IMR-90 (cell line): ENCODE measurements at regions not wholly inside any gene's neighbourhood (a gene's known extent, or its start where the extent isn't known, plus 50 kb on each side); places are given as distances from the start of the nearest gene placed in this dataset.

Experiments used
- ATAC-seq: fragments of 200-7000 bp; cut with Tn5 transposase; 2 replicates; pipeline ENCODE4 v1.9.1; 2020; ENCODE audit warnings: low read depth, mild to moderate bottlenecking, moderate library complexity
- BruUV-seq: library from RNA; stranded (reverse); fragments of 400-500 nt; replicated peaks from 2 replicates; lab custom pipeline; 2021; lab: Mats Ljungman, UMichigan
- CTCF ChIA-PET: fragments of 300-600 bp; formaldehyde crosslinking; extraction: SDS; loops from one replicate; lab custom pipeline; 2021; ENCODE audit warnings: antibody characterized with exemption; lab: Yijun Ruan, JAX
- POLR2A ChIA-PET: fragments of 300-600 bp; sonication (Branson Sonifier 250); formaldehyde crosslinking; loops from one replicate; lab custom pipeline; 2022; ENCODE audit warnings: antibody characterized with exemption; ENCODE audit not compliant: unreplicated experiment; lab: Charles Lee
- DNase-seq: peaks from one replicate; pipeline ENCODE4 v3.0.0; 2013
- H2AFZ ChIP-seq: replicated peaks from 2 replicates; pipeline ENCODE3; 2013; ENCODE audit warnings: low read length, mild to moderate bottlenecking; ENCODE audit not compliant: poor library complexity
- H2AK5ac ChIP-seq: 2 replicates; pipeline ENCODE4 v1.6.1; 2013; ENCODE audit warnings: low read depth, low read length, inconsistent platforms
- H2AK9ac ChIP-seq: replicated peaks from 2 replicates; pipeline ENCODE3; 2013; ENCODE audit warnings: mild to moderate bottlenecking, low read depth, low read length, moderate library complexity; ENCODE audit not compliant: poor library complexity
- H2BK120ac ChIP-seq: 2 replicates; pipeline ENCODE4 v1.6.1; 2013; ENCODE audit warnings: low read depth, low read length, inconsistent platforms
- H2BK15ac ChIP-seq: 3 replicates; pipeline ENCODE4 v1.6.1; 2013; ENCODE audit warnings: low read depth, low read length, inconsistent platforms
- H2BK20ac ChIP-seq: 2 replicates; pipeline ENCODE4 v1.6.1; 2013; ENCODE audit warnings: low read depth, mild to moderate bottlenecking, inconsistent platforms, low read length, moderate library complexity
- H2BK5ac ChIP-seq: 2 replicates; pipeline ENCODE4 v1.6.1; 2013; ENCODE audit warnings: mild to moderate bottlenecking, low read depth, low read length, inconsistent platforms; ENCODE audit not compliant: poor library complexity, severe bottlenecking
- H3K14ac ChIP-seq: replicated peaks from 2 replicates; pipeline ENCODE4 v1.6.1; 2013; ENCODE audit warnings: low read depth, low read length, inconsistent platforms
- H3K18ac ChIP-seq: 2 replicates; pipeline ENCODE4 v1.6.1; 2013; ENCODE audit warnings: low read depth, low read length, control low read depth
- H3K23ac ChIP-seq: 2 replicates; pipeline ENCODE4 v1.6.1; 2013; ENCODE audit warnings: low read depth, low read length, inconsistent platforms
- H3K27ac ChIP-seq: 2 replicates; pipeline ENCODE4 v1.5.1; 2013; ENCODE audit warnings: mild to moderate bottlenecking, control low read depth, low read length; ENCODE audit not compliant: insufficient read depth
- H3K27me3 ChIP-seq: 2 replicates; pipeline ENCODE4 v1.6.1; 2013; ENCODE audit warnings: low read length; ENCODE audit not compliant: control insufficient read depth, insufficient read depth
- H3K36me3 ChIP-seq: 2 replicates; pipeline ENCODE4 v1.6.1; 2013; ENCODE audit warnings: low read length, mixed read lengths; ENCODE audit not compliant: control insufficient read depth, insufficient read depth
- H3K4ac ChIP-seq: 2 replicates; pipeline ENCODE4 v1.6.1; 2013; ENCODE audit warnings: low read depth, low read length, inconsistent platforms
- H3K4me1 ChIP-seq: 2 replicates; pipeline ENCODE4 v1.6.1; 2013; ENCODE audit warnings: low read length, mixed read lengths; ENCODE audit not compliant: control insufficient read depth, insufficient read depth
- H3K4me2 ChIP-seq: 2 replicates; pipeline ENCODE4 v1.6.1; 2013; ENCODE audit warnings: low read depth, mild to moderate bottlenecking, control low read depth, low read length, moderate library complexity
- H3K4me3 ChIP-seq: 2 replicates; pipeline ENCODE4 v1.5.1; 2013; ENCODE audit warnings: low read depth, mild to moderate bottlenecking, control low read depth, low read length, moderate library complexity; ENCODE audit not compliant: insufficient read depth
- H3K56ac ChIP-seq: 2 replicates; pipeline ENCODE4 v1.6.1; 2013; ENCODE audit warnings: low read length, inconsistent platforms; ENCODE audit not compliant: insufficient read depth; ENCODE audit errors: extremely low read depth
- H3K79me1 ChIP-seq, 2 experiments: 2 replicates each; pipeline ENCODE4 v1.6.1; 2013; ENCODE audit warnings: low read length in 2 of 2, inconsistent platforms in 1 of 2, low read depth in 1 of 2
- H3K9ac ChIP-seq: 2 replicates; pipeline ENCODE4 v1.6.1; 2013; ENCODE audit warnings: low read depth, low read length, control low read depth
- H3K9me1 ChIP-seq: 2 replicates; pipeline ENCODE4 v1.6.1; 2013; ENCODE audit warnings: low read length, inconsistent platforms; ENCODE audit not compliant: insufficient read depth
- H3K9me3 ChIP-seq: 2 replicates; pipeline ENCODE4 v1.6.1; 2013; ENCODE audit warnings: low read length; ENCODE audit not compliant: control insufficient read depth, insufficient read depth
- H4K20me1 ChIP-seq: 2 replicates; pipeline ENCODE4 v1.6.1; 2013; ENCODE audit warnings: low read length, inconsistent platforms; ENCODE audit not compliant: insufficient read depth
- H4K5ac ChIP-seq: 2 replicates; pipeline ENCODE4 v1.6.1; 2013; ENCODE audit warnings: mild to moderate bottlenecking, low read depth, low read length, control low read depth
- H4K8ac ChIP-seq, 2 experiments: 2 replicates each; pipeline ENCODE4 v1.6.1; 2013; ENCODE audit warnings: low read depth in 2 of 2, low read length in 2 of 2, control low read depth in 1 of 2, inconsistent platforms in 1 of 2
- H4K91ac ChIP-seq: 2 replicates; pipeline ENCODE4 v1.6.1; 2013; ENCODE audit warnings: low read depth, low read length, inconsistent platforms; ENCODE audit not compliant: insufficient read depth
- BHLHE40 ChIP-seq: fragments of 150-350 bp; IDR thresholded peaks from 2 replicates; pipeline ENCODE4 v1.6.1; 2016; ENCODE audit warnings: mild to moderate bottlenecking, low read depth, low read length
- CEBPB ChIP-seq: IDR thresholded peaks from 2 replicates; pipeline ENCODE4 v1.6.1; 2012; ENCODE audit warnings: low read depth, low read length, improper control_type of control experiment
- CHD1 ChIP-seq: IDR thresholded peaks from 2 replicates; pipeline ENCODE4 v1.6.1; 2012; ENCODE audit warnings: low read depth, low read length, improper control_type of control experiment
- CTCF ChIP-seq: conservative IDR thresholded peaks from 2 replicates; pipeline ENCODE4 v1.5.1; 2012; ENCODE audit warnings: mild to moderate bottlenecking, low read depth, low read length, improper control_type of control experiment
- ELK1 ChIP-seq: fragments of 150-350 bp; IDR thresholded peaks from 2 replicates; pipeline ENCODE4 v1.6.1; 2016; ENCODE audit warnings: low read depth, mild to moderate bottlenecking, low read length, moderate library complexity, borderline replicate concordance
- FOS ChIP-seq: fragments of 150-350 bp; IDR thresholded peaks from 2 replicates; pipeline ENCODE4 v1.6.1; 2016; ENCODE audit warnings: low read depth, low read length
- MAFK ChIP-seq: IDR thresholded peaks from 2 replicates; pipeline ENCODE4 v1.6.1; 2012; ENCODE audit warnings: low read depth, low read length, improper control_type of control experiment
- MAZ ChIP-seq: IDR thresholded peaks from 2 replicates; pipeline ENCODE4 v1.6.1; 2012; ENCODE audit warnings: low read depth, mild to moderate bottlenecking, low read length, improper control_type of control experiment, moderate library complexity, borderline replicate concordance
- MXI1 ChIP-seq: IDR thresholded peaks from 2 replicates; pipeline ENCODE4 v1.6.1; 2012; ENCODE audit warnings: low read depth, mild to moderate bottlenecking, low read length, moderate library complexity, borderline replicate concordance
- NFE2L2 ChIP-seq: fragments of 150-350 bp; IDR thresholded peaks from 2 replicates; pipeline ENCODE4 v1.6.1; 2016; ENCODE audit warnings: low read depth, mild to moderate bottlenecking, low read length
- POLR2A ChIP-seq: IDR thresholded peaks from 2 replicates; pipeline ENCODE4 v1.6.1; 2012; ENCODE audit warnings: mild to moderate bottlenecking, low read depth, low read length
- RAD21 ChIP-seq: IDR thresholded peaks from 2 replicates; pipeline ENCODE4 v1.6.1; 2012; ENCODE audit warnings: low read length, improper control_type of control experiment
- RCOR1 ChIP-seq: IDR thresholded peaks from 2 replicates; pipeline ENCODE4 v1.6.1; 2012; ENCODE audit warnings: mild to moderate bottlenecking, low read length, improper control_type of control experiment; ENCODE audit not compliant: insufficient replicate concordance
- RFX5 ChIP-seq: IDR thresholded peaks from 2 replicates; pipeline ENCODE4 v1.8.0; 2012; ENCODE audit warnings: low read depth, mild to moderate bottlenecking, low read length, moderate library complexity
- SMC3 ChIP-seq: fragments of 150-350 bp; IDR thresholded peaks from 2 replicates; pipeline ENCODE4 v1.6.1; 2016; ENCODE audit warnings: low read depth, mild to moderate bottlenecking, antibody characterized with exemption, low read length, moderate library complexity
- USF2 ChIP-seq: fragments of 150-350 bp; IDR thresholded peaks from 2 replicates; pipeline ENCODE4 v1.6.1; 2017; ENCODE audit warnings: mild to moderate bottlenecking, antibody characterized with exemption, low read length, low read depth
- WGBS, 2 experiments: methylation state at CpG; one replicate each; pipeline versions ENCODE4 v1.1.5 to v1.1.7; 2013; ENCODE audit warnings: missing lambda C conversion rate in 2 of 2; ENCODE audit not compliant: insufficient read length in 1 of 2; ENCODE audit errors: extremely low coverage in 2 of 2; 5-methylcytosine and 5-hydroxymethylcytosine counted together
- dilution Hi-C: fragments of 300-500 bp; cut with HindIII; formaldehyde crosslinking; loops from one replicate; pipeline ENCODE4 v1.14.3; 2018; ENCODE audit warnings: low sequenced_read_pairs; ENCODE audit not compliant: unreplicated experiment
- in situ Hi-C: fragments of 300-500 bp; cut with MboI; formaldehyde crosslinking; loops from 3 replicates; pipeline ENCODE4 v1.14.3; 2019; ENCODE audit warnings: low sequenced_read_pairs, inconsistent platforms, mixed read lengths
- intact Hi-C: fragments of 100-400 bp; cut with micrococcal nuclease; formaldehyde crosslinking; loops from 2 replicates; pipeline ENCODE4 v1.10.0; 2022

GRCh38 chr4:149238097-149238496 is 577.5 kb downstream of the IQCM start:
- DNase-seq (no peak), ATAC-seq (no peak)
- H3K36me3 ChIP-seq: no peaks in the 10 kb centered on the region
- H3K14ac ChIP-seq: no peak overlapping the region
- no peaks in the 10 kb centered on the region for H3K9me3 ChIP-seq
- dilution Hi-C loops: no loop called here
- no peak overlapping the region for H3K4me2 ChIP-seq
- no peak overlapping the region for H3K56ac ChIP-seq
- H3K23ac ChIP-seq: no peak overlapping the region
- H2AK5ac ChIP-seq: no peak overlapping the region
- intact Hi-C loops: no loop called here
- in situ Hi-C loops: no loop called here
- H2BK120ac ChIP-seq: no peak overlapping the region
- no peak overlapping the region for H4K5ac ChIP-seq
- BruUV-seq: no TSS peak
- TF ChIP-seq FOS (no peak), SMC3 (no peak), NFE2L2 (no peak), CTCF (no peak), RFX5 (no peak), MXI1 (no peak), CHD1 (no peak), BHLHE40 (no peak), MAFK (no peak), RCOR1 (no peak), ELK1 (no peak), USF2 (no peak), CEBPB (no peak), POLR2A (no peak), MAZ (no peak), RAD21 (no peak)
- H3K27me3 ChIP-seq: no peaks in the 10 kb centered on the region
- no peak overlapping the region for H2BK5ac ChIP-seq
- H3K9me1 ChIP-seq: no peaks in the 10 kb centered on the region
- H3K4me1 ChIP-seq: no peaks in the 10 kb centered on the region
- H3K18ac ChIP-seq: no peak overlapping the region
- no peak overlapping the region for H2AFZ ChIP-seq
- ChIA-PET CTCF (no interaction called here), POLR2A (no interaction called here)
- H3K4me3 ChIP-seq: no peak overlapping the region
- no peak overlapping the region for H2BK20ac ChIP-seq
- no peak overlapping the region for H3K9ac ChIP-seq
- no peak overlapping the region for H3K27ac ChIP-seq
- H2BK15ac ChIP-seq: no peak overlapping the region
- H3K4ac ChIP-seq: no peak overlapping the region
- WGBS, 2 experiments: 80% methylated on average over 1 of the region's 3 CpGs; no CpG with 5 or more reads in 1 of the 2 experiments
- no peaks in the 10 kb centered on the region for H3K79me1 ChIP-seq
- H4K8ac ChIP-seq: no peak overlapping the region
- H4K91ac ChIP-seq: no peak overlapping the region
- no peaks in the 10 kb centered on the region for H4K20me1 ChIP-seq
- H2AK9ac ChIP-seq: no peak overlapping the region
